Thyroid gland (tissue), 4 donors: ENCODE measurements at regions not wholly inside any gene's neighbourhood (a gene's known extent, or its start where the extent isn't known, plus 50 kb on each side); places are given as distances from the start of the nearest gene placed in this dataset.

Source experiments
- POLR2A ChIP-seq, 2 donors: fragments of 450-650 bp; IDR thresholded peaks; one replicate each; pipeline ENCODE4 v1.6.1; 2017; ENCODE audit warnings: antibody characterized with exemption in 2 of 2, mild to moderate bottlenecking in 2 of 2, moderate library complexity in 1 of 2
- TF ChIP-seq, protein P1 (sequence below), 6 experiments: fragments of 200-600 bp in 3 of 6; fragments of 450-650 bp in 3 of 6; sonication (generic) in 3 of 6; IDR thresholded peaks; one replicate each; pipeline ENCODE4 v1.5.1; 2016 to 2019; ENCODE audit warnings: antibody characterized with exemption in 6 of 6, mild to moderate bottlenecking in 2 of 6, inconsistent platforms in 1 of 6, moderate library complexity in 1 of 6

DNA sequence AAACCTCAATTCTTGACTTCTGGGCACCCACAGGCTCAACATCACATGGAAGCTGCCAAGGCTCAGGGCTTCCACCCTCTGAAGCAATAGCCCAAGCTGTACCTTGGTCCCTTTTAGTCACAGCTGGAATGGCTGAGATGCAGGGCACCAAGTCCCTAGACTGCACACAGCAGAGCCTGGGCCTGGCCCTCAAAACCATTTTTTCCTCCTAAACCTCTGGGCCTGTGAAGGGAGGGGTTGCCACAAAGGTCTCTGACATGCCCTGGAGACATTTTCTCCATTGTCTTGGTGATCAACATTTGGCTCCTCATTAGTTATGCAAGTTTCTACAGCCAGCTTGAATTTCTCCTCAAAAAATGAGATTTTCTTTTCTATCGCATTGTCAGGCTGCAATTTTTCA, 382.7 kb upstream of the RASGEF1B start:
- TF ChIP-seq, protein P1, sequence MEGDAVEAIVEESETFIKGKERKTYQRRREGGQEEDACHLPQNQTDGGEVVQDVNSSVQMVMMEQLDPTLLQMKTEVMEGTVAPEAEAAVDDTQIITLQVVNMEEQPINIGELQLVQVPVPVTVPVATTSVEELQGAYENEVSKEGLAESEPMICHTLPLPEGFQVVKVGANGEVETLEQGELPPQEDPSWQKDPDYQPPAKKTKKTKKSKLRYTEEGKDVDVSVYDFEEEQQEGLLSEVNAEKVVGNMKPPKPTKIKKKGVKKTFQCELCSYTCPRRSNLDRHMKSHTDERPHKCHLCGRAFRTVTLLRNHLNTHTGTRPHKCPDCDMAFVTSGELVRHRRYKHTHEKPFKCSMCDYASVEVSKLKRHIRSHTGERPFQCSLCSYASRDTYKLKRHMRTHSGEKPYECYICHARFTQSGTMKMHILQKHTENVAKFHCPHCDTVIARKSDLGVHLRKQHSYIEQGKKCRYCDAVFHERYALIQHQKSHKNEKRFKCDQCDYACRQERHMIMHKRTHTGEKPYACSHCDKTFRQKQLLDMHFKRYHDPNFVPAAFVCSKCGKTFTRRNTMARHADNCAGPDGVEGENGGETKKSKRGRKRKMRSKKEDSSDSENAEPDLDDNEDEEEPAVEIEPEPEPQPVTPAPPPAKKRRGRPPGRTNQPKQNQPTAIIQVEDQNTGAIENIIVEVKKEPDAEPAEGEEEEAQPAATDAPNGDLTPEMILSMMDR (IDR thresholded peaks at IDR 0.05): no peak
- TF ChIP-seq POLR2A (IDR thresholded peaks at IDR 0.05): no peak
